Chondrocyte (in vitro differentiated cells): ENCODE measurements at regions not wholly inside any gene's neighbourhood (a gene's known extent, or its start where the extent isn't known, plus 50 kb on each side); places are given as distances from the start of the nearest gene placed in this dataset.

ENCODE experiments used
- DNase-seq: peaks from one replicate; pipeline ENCODE4 v3.0.0; 2021; ENCODE audit warnings: mixed read lengths, low spot score
- H3K27ac Mint-ChIP-seq: one replicate; pipeline ENCODE4 v1.8.0; 2021; ENCODE audit warnings: mild to moderate bottlenecking, moderate library complexity, mixed read lengths; ENCODE audit not compliant: unreplicated experiment
- H3K27me3 Mint-ChIP-seq: 2 replicates; pipeline ENCODE4 v1.8.0; 2021; ENCODE audit warnings: low read depth, mixed read lengths
- H3K36me3 Mint-ChIP-seq: 2 replicates; pipeline ENCODE4 v1.8.0; 2021; ENCODE audit warnings: low read depth, mixed read lengths
- H3K4me1 Mint-ChIP-seq: 2 replicates; pipeline ENCODE4 v1.8.0; 2021; ENCODE audit warnings: low read depth, mild to moderate bottlenecking, mixed read lengths
- H3K4me3 Mint-ChIP-seq: one replicate; pipeline ENCODE4 v1.8.0; 2021; ENCODE audit warnings: mild to moderate bottlenecking, moderate library complexity, mixed read lengths; ENCODE audit not compliant: unreplicated experiment
- H3K9me3 Mint-ChIP-seq: 2 replicates; pipeline ENCODE4 v1.8.0; 2021; ENCODE audit warnings: low read depth, mixed read lengths
- CTCF ChIP-seq: fragments of 200-600 bp; sonication (generic); IDR thresholded peaks from 2 replicates; pipeline ENCODE4 v1.5.0; 2021; ENCODE audit warnings: antibody characterized with exemption, mild to moderate bottlenecking, moderate library complexity

GRCh38 chr10:110375121-110375520, 70.4 kb upstream of the SMNDC1 start:
- H3K9me3 Mint-ChIP-seq = no peaks in the 10 kb centered on the region
- H3K27ac Mint-ChIP-seq = no peak overlapping the region
- no peaks in the 10 kb centered on the region for H3K27me3 Mint-ChIP-seq
- DNase-seq = no peak
- no peaks in the 10 kb centered on the region for H3K36me3 Mint-ChIP-seq
- H3K4me3 Mint-ChIP-seq = no peak overlapping the region
- no peak for TF ChIP-seq CTCF
- no peaks in the 10 kb centered on the region for H3K4me1 Mint-ChIP-seq

GRCh38 chr10:110376021-110376766, 71.5 kb upstream of the SMNDC1 start:
- Mint-ChIP-seq H3K4me1 (no peaks in the 10 kb centered on the region), H3K36me3 (no peaks in the 10 kb centered on the region), H3K4me3 (no peak overlapping the region), H3K9me3 (no peaks in the 10 kb centered on the region), H3K27ac (no peak overlapping the region), H3K27me3 (no peaks in the 10 kb centered on the region)
- peak; percentile 83 for DNase-seq
- TF ChIP-seq CTCF = no peak

- Mint-ChIP-seq H3K4me1 (no peaks in the 10 kb centered on the region), H3K9me3 (no peaks in the 10 kb centered on the region), H3K27ac (no peak overlapping the region), H3K36me3 (no peaks in the 10 kb centered on the region), H3K4me3 (no peak overlapping the region), H3K27me3 (no peaks in the 10 kb centered on the region)
- TF ChIP-seq CTCF = no peak
- peak; percentile 30 for DNase-seq
These were observed 72.0 kb upstream of the SMNDC1 start for GRCh38 chr10:110376767-110377160.

- no peak for DNase-seq
- TF ChIP-seq CTCF = no peak
- Mint-ChIP-seq H3K27me3 (no peaks in the 10 kb centered on the region), H3K4me3 (no peak overlapping the region), H3K4me1 (no peaks in the 10 kb centered on the region), H3K9me3 (no peaks in the 10 kb centered on the region), H3K36me3 (no peaks in the 10 kb centered on the region), H3K27ac (no peak overlapping the region)
These were observed 73.3 kb upstream of the SMNDC1 start for GRCh38 chr10:110378006-110378405.

- H3K4me1 Mint-ChIP-seq = no peaks in the 10 kb centered on the region
- no peaks in the 10 kb centered on the region for H3K27me3 Mint-ChIP-seq
- H3K36me3 Mint-ChIP-seq = no peaks in the 10 kb centered on the region
- no peak overlapping the region for H3K27ac Mint-ChIP-seq
- H3K9me3 Mint-ChIP-seq = no peaks in the 10 kb centered on the region
- TF ChIP-seq CTCF = no peak
- no peak overlapping the region for H3K4me3 Mint-ChIP-seq
- no peak for DNase-seq
These were observed 73.9 kb upstream of the SMNDC1 start for GRCh38 chr10:110378533-110379108.
